GM10248 (cell line): ENCODE measurements at regions not wholly inside any gene's neighbourhood (a gene's known extent, or its start where the extent isn't known, plus 50 kb on each side); places are given as distances from the start of the nearest gene placed in this dataset.
"Not testable (repeated sequence)": the region's sequence is repeated elsewhere in the genome, so short reads cannot be mapped to it uniquely, and the experiment has no call there.

ENCODE experiments used
- CTCF ChIA-PET: fragments of 300-600 bp; sonication (Branson Sonifier 250); formaldehyde crosslinking; extraction: SDS; loops from one replicate; lab custom pipeline; 2021; ENCODE audit warnings: antibody characterized with exemption; lab: Yijun Ruan, JAX
- POLR2A ChIA-PET: fragments of 350-650 bp; sonication (Branson Sonifier 250); formaldehyde crosslinking; extraction: SDS; loops from one replicate; lab custom pipeline; 2020; ENCODE audit warnings: antibody characterized with exemption; lab: Yijun Ruan, JAX
- DNase-seq: peaks from one replicate; pipeline ENCODE4 v3.0.0; 2012; ENCODE audit errors: extremely low spot score
- TF ChIP-seq, protein P1 (sequence below): IDR thresholded peaks from 2 replicates; pipeline ENCODE4 v1.5.1; 2012; ENCODE audit warnings: mild to moderate bottlenecking, low read depth; ENCODE audit errors: extremely low read depth, missing control alignments, control extremely low read depth

- ChIA-PET POLR2A (no interaction called here), CTCF (no interaction called here)
- no peak for DNase-seq
- TF ChIP-seq, protein P1, sequence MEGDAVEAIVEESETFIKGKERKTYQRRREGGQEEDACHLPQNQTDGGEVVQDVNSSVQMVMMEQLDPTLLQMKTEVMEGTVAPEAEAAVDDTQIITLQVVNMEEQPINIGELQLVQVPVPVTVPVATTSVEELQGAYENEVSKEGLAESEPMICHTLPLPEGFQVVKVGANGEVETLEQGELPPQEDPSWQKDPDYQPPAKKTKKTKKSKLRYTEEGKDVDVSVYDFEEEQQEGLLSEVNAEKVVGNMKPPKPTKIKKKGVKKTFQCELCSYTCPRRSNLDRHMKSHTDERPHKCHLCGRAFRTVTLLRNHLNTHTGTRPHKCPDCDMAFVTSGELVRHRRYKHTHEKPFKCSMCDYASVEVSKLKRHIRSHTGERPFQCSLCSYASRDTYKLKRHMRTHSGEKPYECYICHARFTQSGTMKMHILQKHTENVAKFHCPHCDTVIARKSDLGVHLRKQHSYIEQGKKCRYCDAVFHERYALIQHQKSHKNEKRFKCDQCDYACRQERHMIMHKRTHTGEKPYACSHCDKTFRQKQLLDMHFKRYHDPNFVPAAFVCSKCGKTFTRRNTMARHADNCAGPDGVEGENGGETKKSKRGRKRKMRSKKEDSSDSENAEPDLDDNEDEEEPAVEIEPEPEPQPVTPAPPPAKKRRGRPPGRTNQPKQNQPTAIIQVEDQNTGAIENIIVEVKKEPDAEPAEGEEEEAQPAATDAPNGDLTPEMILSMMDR = no peak
Measured at GRCh38 chrX:44765556-44765955, 78.3 kb upstream of the DUSP21 start.

DNA sequence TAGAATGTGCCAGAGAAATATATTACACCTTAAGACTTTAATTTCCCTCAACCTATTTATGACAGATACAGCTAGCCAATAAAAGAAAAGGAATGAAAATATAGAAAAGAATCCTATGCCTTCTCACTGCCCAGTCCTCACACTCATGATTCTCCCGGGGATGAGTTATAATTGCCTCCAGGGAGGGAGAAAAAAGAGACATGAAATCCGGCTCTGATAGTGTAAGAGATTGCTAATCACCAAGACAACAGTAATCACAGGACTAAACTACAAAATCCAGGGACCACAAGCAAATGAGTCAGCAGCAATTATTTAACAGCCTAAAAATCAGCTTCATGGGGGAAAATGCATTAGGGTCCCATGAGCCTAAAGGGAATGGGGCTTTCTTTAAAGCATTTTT is 95.9 kb upstream of the DUSP21 start:
- DNase-seq = no peak
- POLR2A ChIA-PET = no interaction called here
- TF ChIP-seq, protein P1 = no peak
- CTCF ChIA-PET = no interaction called here

DNA sequence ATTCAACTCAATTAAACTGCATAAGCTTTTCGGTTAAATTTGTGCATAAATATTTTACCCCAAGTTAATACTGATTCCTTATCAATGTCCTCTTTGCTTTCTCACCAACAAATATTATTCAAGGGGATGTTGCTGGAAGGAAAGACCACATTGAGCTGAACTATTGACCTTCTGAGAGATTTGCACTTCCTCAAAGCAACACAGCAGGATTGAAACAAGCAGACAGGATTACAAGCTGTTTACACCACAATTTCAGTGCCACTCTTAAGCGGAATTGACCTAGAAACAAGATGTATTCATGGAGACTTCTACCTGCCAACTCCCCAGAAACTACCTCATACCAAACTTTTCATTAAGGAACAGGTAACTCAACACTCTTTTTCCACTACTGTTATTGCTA is 96.5 kb upstream of the DUSP21 start:
- TF ChIP-seq, protein P1 = no peak
- CTCF ChIA-PET = no interaction called here
- POLR2A ChIA-PET = no interaction called here
- DNase-seq = no peak

DNA sequence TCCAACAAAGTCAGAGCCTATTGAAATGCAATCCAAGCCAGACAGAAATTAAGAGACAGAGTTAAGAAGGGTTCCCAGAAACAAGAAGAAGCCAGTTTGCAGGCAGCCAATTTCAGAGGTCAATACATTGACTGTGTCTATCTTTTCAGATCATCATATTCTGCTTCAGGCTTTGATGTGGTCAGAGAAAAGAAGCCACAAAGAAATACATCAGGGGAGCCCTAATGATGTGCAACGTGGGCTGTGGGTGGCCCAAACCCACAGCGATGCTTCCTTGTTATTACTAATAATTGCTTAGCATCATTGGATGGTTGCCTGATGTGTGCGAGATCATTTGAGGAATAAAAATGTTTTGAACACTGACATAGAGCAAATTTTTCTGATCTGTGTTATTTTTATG is 99.0 kb upstream of the DUSP21 start:
- no peak for DNase-seq
- ChIA-PET CTCF (no interaction called here), POLR2A (no interaction called here)
- TF ChIP-seq, protein P1 = no peak

DNA sequence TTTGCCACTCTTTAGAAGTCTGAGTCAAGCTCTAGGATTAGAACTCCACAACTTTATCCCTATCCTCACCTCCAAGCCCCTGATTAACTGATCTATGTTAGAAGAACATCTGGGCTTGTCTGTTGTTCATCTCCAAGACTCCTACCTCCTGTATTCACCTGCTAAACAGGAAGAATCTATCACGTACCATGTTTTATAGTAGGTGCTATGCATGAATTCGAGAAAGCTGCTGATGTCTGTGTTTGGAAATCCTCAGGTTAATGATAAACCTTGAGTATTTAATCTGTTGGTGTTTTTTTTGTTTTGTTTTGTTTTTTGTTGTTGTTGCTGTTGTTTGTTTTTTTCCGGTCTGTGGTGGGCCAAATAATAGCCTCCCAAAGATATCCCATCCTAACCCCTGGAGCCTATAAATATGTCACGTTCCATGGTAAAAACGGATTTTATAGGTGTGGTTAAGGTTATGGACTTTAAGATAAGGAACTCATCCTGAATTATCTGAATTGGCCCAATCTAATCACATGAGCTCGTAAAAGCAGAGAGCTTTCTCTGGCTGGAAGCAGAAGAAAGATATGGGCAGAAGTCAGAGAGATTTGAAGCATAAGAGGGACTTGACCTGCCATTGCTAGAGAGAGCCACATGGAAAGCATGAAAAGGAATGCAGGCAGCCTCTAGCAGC is 101.2 kb upstream of the DUSP21 start:
- POLR2A ChIA-PET = no interaction called here
- DNase-seq = no peak
- TF ChIP-seq, protein P1 = no peak
- CTCF ChIA-PET = no interaction called here

DNA sequence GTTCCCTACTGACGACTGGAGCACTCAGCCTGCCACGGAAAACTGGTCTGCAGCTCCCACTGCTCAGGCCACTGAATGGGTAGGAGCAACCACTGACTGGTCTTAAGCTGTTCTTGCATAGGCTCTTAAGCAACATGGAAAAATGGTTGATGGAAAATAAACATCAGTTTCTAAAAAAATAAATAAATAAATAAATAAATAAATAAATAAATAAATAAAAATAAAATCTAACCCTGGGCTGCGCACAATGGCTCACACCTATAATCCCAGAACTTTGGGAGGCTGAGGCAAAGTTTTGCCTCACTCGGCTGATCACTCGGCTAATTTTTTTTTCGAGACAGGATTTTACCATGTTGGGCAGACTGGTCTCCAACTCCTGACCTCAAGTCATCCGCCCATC is 102.0 kb upstream of the DUSP21 start:
- DNase-seq, POLR2A ChIA-PET, CTCF ChIA-PET: not testable (repeated sequence)

DNA sequence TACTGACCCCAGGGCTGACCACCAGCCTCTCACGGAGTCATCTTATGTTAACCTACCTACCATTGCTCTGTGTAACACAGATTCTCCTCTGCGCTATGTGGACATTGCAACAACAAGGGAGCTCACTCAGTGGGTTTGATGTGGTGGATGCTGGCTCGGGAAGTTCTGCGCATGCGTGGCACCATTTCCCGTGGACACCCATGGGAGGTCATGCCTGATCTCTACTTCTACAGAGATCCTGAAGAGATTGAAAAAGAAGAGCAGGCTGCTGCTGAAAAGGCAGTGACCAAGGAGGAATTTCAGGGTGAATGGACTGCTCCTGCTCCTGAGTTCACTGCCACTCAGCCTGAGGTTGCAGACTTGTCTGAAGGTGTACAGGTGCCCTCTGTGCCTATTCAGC is 102.4 kb upstream of the DUSP21 start:
- POLR2A ChIA-PET = not testable (repeated sequence)

GRCh38 chrX:44735498-44735897 is 108.3 kb upstream of the DUSP21 start:
- TF ChIP-seq, protein P1 = no peak
- DNase-seq = no peak
- ChIA-PET POLR2A (no interaction called here), CTCF (no interaction called here)

More for the DNA sequence above, 102.4 kb upstream of the DUSP21 start:
- not testable (repeated sequence) for DNase-seq
- CTCF ChIA-PET = interaction anchor here (0.8 kb wide), 1 partner anchor 14 kb away, joined by 3 read pairs; no protein-coding TSS in a partner anchor
